H1 (cell line): ENCODE measurements at regions not wholly inside any gene's neighbourhood (a gene's known extent, or its start where the extent isn't known, plus 50 kb on each side); places are given as distances from the start of the nearest gene placed in this dataset.

Experiments used
- CTCF ChIA-PET: fragments of 300-600 bp; sonication (Branson Sonifier 250); formaldehyde crosslinking; loops from one replicate; lab custom pipeline; 2021; ENCODE audit not compliant: partially characterized antibody; lab: Charles Lee
- POLR2A ChIA-PET: fragments of 300-600 bp; sonication (Branson Sonifier 250); formaldehyde crosslinking; loops from one replicate; lab custom pipeline; 2021; ENCODE audit warnings: inconsistent platforms; ENCODE audit not compliant: partially characterized antibody; lab: Charles Lee
- DNase-seq, 2 experiments: peaks; one replicate each; pipeline versions ENCODE4 v3.0.0 to v3.0.0-alpha.2; 2010 to 2022; ENCODE audit warnings: low spot score in 2 of 2, low read depth in 1 of 2, mixed read lengths in 1 of 2
- FAIRE-seq: peaks from 2 replicates; lab custom pipeline; 2011; peaks lifted over from hg19 to GRCh38; lab: Jason Lieb, UNC
- H2AFZ ChIP-seq: 2 replicates; pipeline ENCODE4 v1.8.1; 2012; ENCODE audit warnings: low read length, inconsistent platforms
- H2AK5ac ChIP-seq: 2 replicates; pipeline ENCODE4 v1.6.1; 2013; ENCODE audit warnings: low read depth, low read length
- H2BK120ac ChIP-seq: replicated peaks from 2 replicates; pipeline ENCODE3; 2013; ENCODE audit warnings: low read depth, low read length, inconsistent platforms
- H2BK12ac ChIP-seq: 2 replicates; pipeline ENCODE4 v1.6.1; 2013; ENCODE audit warnings: low read depth, low read length
- H2BK15ac ChIP-seq: 2 replicates; pipeline ENCODE4 v1.6.1; 2013; ENCODE audit warnings: low read length
- H2BK20ac ChIP-seq: 2 replicates; pipeline ENCODE4 v1.6.1; 2013; ENCODE audit warnings: low read length
- H2BK5ac ChIP-seq: 2 replicates; pipeline ENCODE4 v1.6.1; 2013; ENCODE audit warnings: low read depth, low read length
- H3K14ac ChIP-seq: 2 replicates; pipeline ENCODE4 v1.6.1; 2013; ENCODE audit warnings: inconsistent platforms; ENCODE audit not compliant: insufficient read length
- H3K18ac ChIP-seq: 2 replicates; pipeline ENCODE4 v1.6.1; 2013; ENCODE audit warnings: low read length; ENCODE audit errors: extremely low read depth
- H3K23ac ChIP-seq: 2 replicates; pipeline ENCODE4 v1.6.1; 2013; ENCODE audit warnings: inconsistent platforms; ENCODE audit not compliant: insufficient read length
- H3K23me2 ChIP-seq: 2 replicates; pipeline ENCODE4 v1.6.1; 2013; ENCODE audit warnings: low read depth, low read length
- H3K27ac ChIP-seq: 2 replicates; pipeline ENCODE4 v1.6.1; 2011; ENCODE audit warnings: low read depth, low read length, inconsistent platforms
- H3K27me3 ChIP-seq, 4 experiments: replicated peaks in 1 of 4; 1 replicate in 1 of 4; 2 replicates in 3 of 4; pipeline versions ENCODE4 v1.6.1 to v1.8.1; 2011 to 2013; ENCODE audit warnings: low read length in 3 of 4, mild to moderate bottlenecking in 3 of 4, inconsistent platforms in 2 of 4, mixed read lengths in 2 of 4, moderate library complexity in 1 of 4; ENCODE audit not compliant: control insufficient read depth in 3 of 4, insufficient read depth in 3 of 4; ENCODE audit errors: extremely low read depth in 1 of 4
- H3K36me3 ChIP-seq, 4 experiments: 2 replicates each; pipeline versions ENCODE4 v1.6.1 to v1.8.1; 2011 to 2013; ENCODE audit warnings: mild to moderate bottlenecking in 4 of 4, low read length in 3 of 4, moderate library complexity in 2 of 4, control low read depth in 1 of 4, inconsistent platforms in 1 of 4; ENCODE audit not compliant: insufficient read depth in 4 of 4, control insufficient read depth in 2 of 4
- H3K4ac ChIP-seq: replicated peaks from 2 replicates; pipeline ENCODE3; 2013; ENCODE audit warnings: low read length, low read depth, mixed read lengths, inconsistent platforms; ENCODE audit not compliant: insufficient read length
- H3K4me1 ChIP-seq, 4 experiments: replicated peaks in 1 of 4; 1 replicate in 1 of 4; 2 replicates in 3 of 4; pipeline versions ENCODE4 v1.6.1 to v1.8.1; 2011 to 2013; ENCODE audit warnings: low read length in 3 of 4, inconsistent platforms in 2 of 4, mixed read lengths in 1 of 4; ENCODE audit not compliant: insufficient read depth in 4 of 4, control insufficient read depth in 3 of 4
- H3K4me2 ChIP-seq, 2 experiments: 2 replicates each; pipeline versions ENCODE4 v1.6.1 to v1.8.1; 2011 to 2013; ENCODE audit warnings: low read depth in 2 of 2, low read length in 2 of 2, control low read depth in 1 of 2, inconsistent platforms in 1 of 2, mild to moderate bottlenecking in 1 of 2; ENCODE audit not compliant: insufficient read depth in 1 of 2
- H3K4me3 ChIP-seq, 4 experiments: fragments of 200-600, 300-600 bp in 1 of 4; sonication (generic), shearing (Covaris generic), sonication (Bioruptor Twin) in 1 of 4; 2 replicates each; pipeline versions ENCODE4 v1.5.1 to v1.8.1; 2011 to 2016; ENCODE audit warnings: low read length in 4 of 4, low read depth in 3 of 4, control low read depth in 2 of 4, inconsistent platforms in 2 of 4, mild to moderate bottlenecking in 2 of 4, mixed read lengths in 1 of 4, moderate library complexity in 1 of 4; ENCODE audit not compliant: insufficient read depth in 2 of 4; ENCODE audit errors: extremely low read depth in 1 of 4
- H3K56ac ChIP-seq: replicated peaks from 2 replicates; pipeline ENCODE3; 2013; ENCODE audit warnings: low read depth, mild to moderate bottlenecking, mixed read lengths, low read length, inconsistent platforms; ENCODE audit not compliant: insufficient read length
- H3K79me1 ChIP-seq: 2 replicates; pipeline ENCODE4 v1.6.1; 2013; ENCODE audit warnings: low read depth, low read length, control low read depth
- H3K79me2 ChIP-seq, 2 experiments: 2 replicates each; pipeline versions ENCODE4 v1.6.1 to v1.8.1; 2012 to 2013; ENCODE audit warnings: low read length in 2 of 2, mild to moderate bottlenecking in 2 of 2, inconsistent platforms in 1 of 2; ENCODE audit not compliant: insufficient read depth in 2 of 2, control insufficient read depth in 1 of 2
- H3K9ac ChIP-seq, 4 experiments: replicated peaks in 1 of 4; 1 replicate in 1 of 4; 2 replicates in 3 of 4; pipeline versions ENCODE4 v1.6.1 to v1.8.1; 2011 to 2013; ENCODE audit warnings: low read depth in 3 of 4, low read length in 3 of 4, control low read depth in 2 of 4, mild to moderate bottlenecking in 2 of 4, moderate library complexity in 2 of 4, inconsistent platforms in 1 of 4; ENCODE audit errors: extremely low read depth in 1 of 4
- H3K9me3 ChIP-seq, 2 experiments: 2 replicates each; pipeline versions ENCODE4 v1.6.1 to v1.8.1; 2012 to 2013; ENCODE audit warnings: mild to moderate bottlenecking in 2 of 2, moderate library complexity in 2 of 2, control low read depth in 1 of 2, inconsistent platforms in 1 of 2, low read depth in 1 of 2, low read length in 1 of 2, mixed read lengths in 1 of 2; ENCODE audit not compliant: insufficient read depth in 2 of 2
- H4K20me1 ChIP-seq, 2 experiments: replicated peaks in 1 of 2; 2 replicates each; pipeline versions ENCODE3 to v1.8.1; 2011 to 2013; ENCODE audit warnings: inconsistent platforms in 2 of 2, low read length in 2 of 2, mild to moderate bottlenecking in 1 of 2; ENCODE audit not compliant: insufficient read depth in 2 of 2, control insufficient read depth in 1 of 2
- H4K5ac ChIP-seq: 2 replicates; pipeline ENCODE4 v1.6.1; 2013; ENCODE audit warnings: low read length, low read depth, mixed read lengths, inconsistent platforms; ENCODE audit not compliant: insufficient read length
- H4K8ac ChIP-seq: 2 replicates; pipeline ENCODE4 v1.8.0; 2013; ENCODE audit warnings: mild to moderate bottlenecking, moderate library complexity, low read length, inconsistent platforms; ENCODE audit not compliant: insufficient read depth; ENCODE audit errors: extremely low read depth
- H4K91ac ChIP-seq: replicated peaks from 2 replicates; pipeline ENCODE3; 2013; ENCODE audit warnings: low read length, mixed read lengths, inconsistent platforms; ENCODE audit not compliant: insufficient read length
- KDM4A ChIP-seq: IDR thresholded peaks from one replicate; pipeline ENCODE4 v1.7.1; 2012; ENCODE audit warnings: low read depth, mild to moderate bottlenecking, moderate library complexity, low read length, inconsistent platforms; ENCODE audit not compliant: severe bottlenecking
- TAF7 ChIP-seq: optimal IDR thresholded peaks from 2 replicates; pipeline ENCODE3; 2011; ENCODE audit warnings: low read depth, mild to moderate bottlenecking, inconsistent platforms, low read length, moderate library complexity, borderline replicate concordance
- WGBS, 2 experiments: shearing (Covaris generic) in 1 of 2; methylation state at CpG; one replicate each; pipeline versions ENCODE4 v1.1.6 to v1.1.7; 2013 to 2015; ENCODE audit warnings: low lambda C conversion rate in 2 of 2, mixed read lengths in 2 of 2, inconsistent platforms in 1 of 2, low coverage in 1 of 2, missing lambda C conversion rate in 1 of 2; ENCODE audit not compliant: insufficient replicate concordance in 2 of 2, insufficient coverage in 1 of 2, insufficient read length in 1 of 2; ENCODE audit errors: extremely low coverage in 1 of 2, missing lambda C conversion rate in 1 of 2; 5-methylcytosine and 5-hydroxymethylcytosine counted together

DNA sequence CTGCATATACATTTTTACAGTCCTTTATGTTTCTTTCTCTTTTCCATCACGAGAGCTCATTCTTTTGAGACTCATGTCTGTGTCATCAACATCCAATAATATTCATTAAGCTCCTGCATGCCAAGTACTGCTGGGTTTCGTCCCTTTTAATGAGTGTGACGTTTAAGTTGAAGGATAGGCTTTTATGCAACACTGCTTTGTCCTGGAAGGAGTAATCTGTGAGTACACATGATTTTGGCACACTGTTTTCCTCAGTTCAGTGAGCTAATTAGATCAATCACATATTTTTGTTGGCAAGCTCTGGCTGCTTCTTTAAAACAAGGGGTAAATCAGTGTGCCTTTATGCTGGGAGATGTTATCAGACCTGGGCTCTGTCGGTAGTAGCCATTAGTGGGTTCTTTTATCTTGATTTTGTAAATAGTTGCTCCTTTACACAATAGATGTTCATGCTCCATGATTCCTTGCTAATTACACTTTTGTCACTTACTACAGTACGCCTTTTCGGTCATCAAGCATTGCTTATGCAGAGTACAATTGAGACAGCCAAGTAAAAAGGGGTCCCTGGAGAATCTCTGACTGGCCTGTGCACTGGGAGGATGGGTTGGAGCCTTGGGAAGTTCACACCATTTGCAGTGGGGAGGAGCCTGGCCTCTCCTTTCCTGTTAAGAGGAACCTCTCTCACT, 132.6 kb downstream of the FHIP1A start:
- no peak overlapping the region for H3K4ac ChIP-seq
- peaks cover 0 to 14% (median 8%) of the 10 kb centered on the region in 4 experiments; a peak in 4 of 7 replicates for H3K4me1 ChIP-seq
- no peak overlapping the region for H2BK120ac ChIP-seq
- no peak overlapping the region for H3K18ac ChIP-seq
- ChIA-PET CTCF (interaction anchor here (0.7 to 1.7 kb wide), 8 partner anchors 9 to 62 kb away, joined by 3 to 9 read pairs (median 4); no protein-coding TSS in a partner anchor), POLR2A (interaction anchor here (0.7 kb wide), 1 partner anchor 17 kb away, joined by 3 read pairs; no protein-coding TSS in a partner anchor)
- H2BK5ac ChIP-seq, result no peak overlapping the region
- no peak overlapping the region for H2BK12ac ChIP-seq
- H3K23ac ChIP-seq, result no peak overlapping the region
- H3K56ac ChIP-seq, result no peak overlapping the region
- H3K27me3 ChIP-seq, result no peaks in the 10 kb centered on the region
- H3K9me3 ChIP-seq, result no peaks in the 10 kb centered on the region
- DNase-seq (no peak), FAIRE-seq (no peak)
- TF ChIP-seq TAF7, result no peak
- no peak for TF ChIP-seq KDM4A
- H3K9ac ChIP-seq, result no peak overlapping the region
- no peak overlapping the region for H4K8ac ChIP-seq
- no peaks in the 10 kb centered on the region for H4K20me1 ChIP-seq
- H2BK20ac ChIP-seq, result no peak overlapping the region
- H3K4me2 ChIP-seq, result no peak overlapping the region
- no peak overlapping the region for H3K27ac ChIP-seq
- H3K79me1 ChIP-seq, result peaks cover 5% of the 10 kb centered on the region
- H2AFZ ChIP-seq, result no peak overlapping the region
- no peak overlapping the region for H2AK5ac ChIP-seq
- 86% methylated on average over 6 of the region's 6 CpGs; no CpG with 5 or more reads in 1 of the 2 experiments for WGBS, 2 experiments
- H3K36me3 ChIP-seq, result no peaks in the 10 kb centered on the region; a peak in 1 of 8 replicates
- no peak overlapping the region for H3K4me3 ChIP-seq
- no peak overlapping the region for H4K91ac ChIP-seq
- peaks cover 4 to 22% of the 10 kb centered on the region in 2 experiments; a peak in 2 of 4 replicates for H3K79me2 ChIP-seq
- H3K14ac ChIP-seq, result no peak overlapping the region
- H3K23me2 ChIP-seq, result no peaks in the 10 kb centered on the region
- H2BK15ac ChIP-seq, result no peak overlapping the region
- no peak overlapping the region for H4K5ac ChIP-seq
